ENCODE measurements at regions not wholly inside any gene's neighbourhood (a gene's known extent, or its start where the extent isn't known, plus 50 kb on each side); places are given as distances from the start of the nearest gene placed in this dataset.

DNA sequence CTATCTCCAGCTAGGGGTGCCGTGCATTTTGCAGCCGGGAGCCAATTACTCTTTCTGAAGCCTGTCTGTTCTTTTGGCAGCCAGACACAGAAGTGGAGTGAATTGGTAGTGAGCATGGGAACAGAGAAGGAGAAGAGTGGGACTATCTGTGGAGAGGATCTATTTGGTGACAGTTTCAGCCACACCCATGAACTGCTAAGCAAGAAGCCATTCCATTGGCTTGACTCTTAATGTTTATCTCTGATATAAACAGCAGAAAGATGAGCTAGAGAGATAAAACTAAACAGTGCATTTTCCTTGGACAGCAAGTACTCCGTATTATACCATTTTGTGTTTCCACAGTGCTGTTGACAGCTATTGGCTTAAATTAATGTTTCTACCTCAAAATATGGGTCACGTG lies 259.6 kb upstream of the THUMPD2 start:
- no peak for DNase-seq (ENCODE audit: low spot score)
- 52% methylated on average over 4 of the region's 4 CpGs for WGBS
- Histone ChIP-seq H3K9me3 (no peaks in the 10 kb centered on the region), H3K27me3 (replicated peaks; ENCODE audit: insufficient read depth) (no peaks in the 10 kb centered on the region), H3K4me1 (replicated peaks) (no peaks in the 10 kb centered on the region), H3K36me3 (no peaks in the 10 kb centered on the region), H3K4me3 (no peak overlapping the region), H3K27ac (no peak overlapping the region)
- intact Hi-C loops (cut with DNase I): no loop called here
- TF ChIP-seq POLR2AphosphoS5 (IDR thresholded peaks at IDR 0.05) (no peak), POLR2A (IDR thresholded peaks at IDR 0.05) (no peak)
- TF ChIP-seq, protein P1, sequence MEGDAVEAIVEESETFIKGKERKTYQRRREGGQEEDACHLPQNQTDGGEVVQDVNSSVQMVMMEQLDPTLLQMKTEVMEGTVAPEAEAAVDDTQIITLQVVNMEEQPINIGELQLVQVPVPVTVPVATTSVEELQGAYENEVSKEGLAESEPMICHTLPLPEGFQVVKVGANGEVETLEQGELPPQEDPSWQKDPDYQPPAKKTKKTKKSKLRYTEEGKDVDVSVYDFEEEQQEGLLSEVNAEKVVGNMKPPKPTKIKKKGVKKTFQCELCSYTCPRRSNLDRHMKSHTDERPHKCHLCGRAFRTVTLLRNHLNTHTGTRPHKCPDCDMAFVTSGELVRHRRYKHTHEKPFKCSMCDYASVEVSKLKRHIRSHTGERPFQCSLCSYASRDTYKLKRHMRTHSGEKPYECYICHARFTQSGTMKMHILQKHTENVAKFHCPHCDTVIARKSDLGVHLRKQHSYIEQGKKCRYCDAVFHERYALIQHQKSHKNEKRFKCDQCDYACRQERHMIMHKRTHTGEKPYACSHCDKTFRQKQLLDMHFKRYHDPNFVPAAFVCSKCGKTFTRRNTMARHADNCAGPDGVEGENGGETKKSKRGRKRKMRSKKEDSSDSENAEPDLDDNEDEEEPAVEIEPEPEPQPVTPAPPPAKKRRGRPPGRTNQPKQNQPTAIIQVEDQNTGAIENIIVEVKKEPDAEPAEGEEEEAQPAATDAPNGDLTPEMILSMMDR (IDR thresholded peaks at IDR 0.05): no peak

DNA sequence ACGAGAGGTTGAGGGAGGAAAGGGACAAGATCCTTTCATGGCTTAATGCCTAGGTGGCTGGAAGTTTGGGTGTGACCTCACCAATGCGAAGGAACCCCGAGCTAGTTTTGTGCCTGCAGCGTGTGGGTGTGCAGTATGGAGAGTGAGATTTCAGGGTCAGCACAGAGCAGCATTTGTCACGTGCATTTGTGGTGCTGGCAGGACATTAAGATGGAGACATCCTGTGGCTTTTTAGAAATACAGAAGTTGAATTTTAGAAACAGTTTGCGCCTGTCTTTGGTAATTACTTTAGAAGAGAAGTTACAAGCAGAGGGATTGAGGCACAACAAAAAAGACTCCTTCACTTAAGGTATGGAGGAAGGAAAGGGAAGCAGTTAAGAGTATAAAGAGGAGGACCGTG lies 258.2 kb upstream of the THUMPD2 start:
- Histone ChIP-seq H3K36me3 (no peaks in the 10 kb centered on the region), H3K4me1 (replicated peaks) (no peaks in the 10 kb centered on the region), H3K9me3 (no peaks in the 10 kb centered on the region), H3K4me3 (no peak overlapping the region), H3K27ac (no peak overlapping the region), H3K27me3 (replicated peaks; ENCODE audit: insufficient read depth) (no peaks in the 10 kb centered on the region)
- DNase-seq (ENCODE audit: low spot score): no peak
- no peak for TF ChIP-seq POLR2A (IDR thresholded peaks at IDR 0.05)
- no peak for TF ChIP-seq POLR2AphosphoS5 (IDR thresholded peaks at IDR 0.05)
- TF ChIP-seq, protein P1 (IDR thresholded peaks at IDR 0.05): no peak
- intact Hi-C loops (cut with DNase I): no loop called here
- 67% methylated on average over 7 of the region's 7 CpGs for WGBS

DNA sequence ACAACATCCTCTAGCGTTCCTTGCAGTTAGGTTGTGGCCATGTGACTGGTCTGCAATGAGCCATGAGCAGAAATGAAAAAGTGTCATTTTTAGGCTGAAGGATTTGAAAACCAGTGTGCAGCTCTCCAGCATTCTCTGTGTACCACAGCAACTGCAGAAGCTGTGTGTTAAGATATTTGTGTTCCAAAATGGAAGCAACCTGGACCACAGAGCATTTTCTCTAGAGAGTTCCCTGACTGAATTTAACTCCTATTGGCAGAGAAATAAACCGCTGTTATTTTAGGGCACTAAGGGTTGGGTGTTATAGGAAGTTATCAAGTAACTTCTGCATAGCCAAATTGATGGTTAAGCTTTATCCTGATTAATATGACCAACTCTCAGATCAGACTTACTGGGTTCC lies 257.2 kb upstream of the THUMPD2 start:
- no peaks in the 10 kb centered on the region for H3K9me3 ChIP-seq
- H3K27ac ChIP-seq: no peak overlapping the region
- DNase-seq (ENCODE audit: low spot score): no peak
- no peak for TF ChIP-seq POLR2A (IDR thresholded peaks at IDR 0.05)
- TF ChIP-seq, protein P1 (IDR thresholded peaks at IDR 0.05): no peak
- TF ChIP-seq POLR2AphosphoS5 (IDR thresholded peaks at IDR 0.05): no peak
- H3K27me3 ChIP-seq (replicated peaks; ENCODE audit: insufficient read depth): no peaks in the 10 kb centered on the region
- no peak overlapping the region for H3K4me3 ChIP-seq
- H3K36me3 ChIP-seq: no peaks in the 10 kb centered on the region
- WGBS: 88% methylated on average over 2 of the region's 2 CpGs
- intact Hi-C loops (cut with DNase I): no loop called here
- no peaks in the 10 kb centered on the region for H3K4me1 ChIP-seq (replicated peaks)

DNA sequence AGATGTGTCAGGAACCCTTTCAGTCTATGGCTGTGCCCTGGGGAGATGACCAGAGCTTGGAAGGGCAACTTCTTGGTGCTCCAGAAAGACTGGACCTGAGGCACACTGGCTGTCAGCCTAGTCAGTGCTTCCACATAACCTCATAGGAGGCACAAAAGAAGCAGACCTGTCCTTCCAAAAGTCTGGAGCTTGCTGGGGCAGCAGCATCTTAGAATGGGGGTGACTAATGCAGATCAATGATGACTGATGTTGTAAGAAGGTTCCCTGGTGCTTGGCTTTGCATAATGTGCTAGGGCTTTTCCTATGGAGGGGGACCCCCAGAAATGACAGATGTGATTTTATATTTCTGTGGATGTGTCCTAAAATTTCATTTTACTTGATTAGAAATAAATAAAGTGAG lies 255.7 kb upstream of the THUMPD2 start:
- H3K4me3 ChIP-seq: no peak overlapping the region
- no peak overlapping the region for H3K27ac ChIP-seq
- intact Hi-C loops (cut with DNase I): no loop called here
- H3K9me3 ChIP-seq: no peaks in the 10 kb centered on the region
- H3K36me3 ChIP-seq: no peaks in the 10 kb centered on the region
- H3K27me3 ChIP-seq (replicated peaks; ENCODE audit: insufficient read depth): no peaks in the 10 kb centered on the region
- H3K4me1 ChIP-seq (replicated peaks): no peaks in the 10 kb centered on the region
- TF ChIP-seq POLR2AphosphoS5 (IDR thresholded peaks at IDR 0.05): no peak
- TF ChIP-seq, protein P1 (IDR thresholded peaks at IDR 0.05): no peak
- no peak for TF ChIP-seq POLR2A (IDR thresholded peaks at IDR 0.05)
- no peak for DNase-seq (ENCODE audit: low spot score)

DNA sequence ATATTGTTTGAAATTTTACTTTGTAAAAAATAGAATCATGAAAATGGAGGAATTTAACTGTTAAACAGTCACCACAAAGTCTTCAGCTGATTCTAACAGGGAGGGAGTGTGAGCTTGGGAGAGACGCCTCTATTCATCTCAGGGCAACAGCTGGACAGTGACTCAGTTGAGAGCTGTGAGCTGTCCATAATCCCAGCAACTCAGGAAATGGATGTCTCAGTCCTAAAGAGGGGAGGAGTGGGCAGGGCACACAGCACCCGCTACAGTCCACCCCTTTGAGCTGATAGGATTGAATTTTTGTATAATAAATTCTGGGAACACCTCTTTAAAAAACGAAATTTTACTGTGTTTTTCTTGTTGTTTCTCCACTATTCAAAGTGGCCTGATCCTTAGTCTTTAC lies 255.1 kb upstream of the THUMPD2 start:
- no peaks in the 10 kb centered on the region for H3K9me3 ChIP-seq
- TF ChIP-seq, protein P1 (IDR thresholded peaks at IDR 0.05): no peak
- no peak for TF ChIP-seq POLR2AphosphoS5 (IDR thresholded peaks at IDR 0.05)
- no peak for TF ChIP-seq POLR2A (IDR thresholded peaks at IDR 0.05)
- intact Hi-C loops (cut with DNase I): no loop called here
- WGBS: 73% methylated on average over 3 of the region's 3 CpGs
- no peaks in the 10 kb centered on the region for H3K36me3 ChIP-seq
- no peaks in the 10 kb centered on the region for H3K4me1 ChIP-seq (replicated peaks)
- no peak for DNase-seq (ENCODE audit: low spot score)
- H3K27me3 ChIP-seq (replicated peaks; ENCODE audit: insufficient read depth): no peaks in the 10 kb centered on the region
- H3K27ac ChIP-seq: no peak overlapping the region
- H3K4me3 ChIP-seq: no peak overlapping the region
